IMR-90 (cell line): ENCODE measurements at regions not wholly inside any gene's neighbourhood (a gene's known extent, or its start where the extent isn't known, plus 50 kb on each side); places are given as distances from the start of the nearest gene placed in this dataset.

ENCODE experiments used
- ATAC-seq: fragments of 200-7000 bp; cut with Tn5 transposase; 2 replicates; pipeline ENCODE4 v1.9.1; 2020; ENCODE audit warnings: low read depth, mild to moderate bottlenecking, moderate library complexity
- BruUV-seq: library from RNA; stranded (reverse); fragments of 400-500 nt; replicated peaks from 2 replicates; lab custom pipeline; 2021; lab: Mats Ljungman, UMichigan
- CTCF ChIA-PET: fragments of 300-600 bp; formaldehyde crosslinking; extraction: SDS; loops from one replicate; lab custom pipeline; 2021; ENCODE audit warnings: antibody characterized with exemption; lab: Yijun Ruan, JAX
- POLR2A ChIA-PET: fragments of 300-600 bp; sonication (Branson Sonifier 250); formaldehyde crosslinking; loops from one replicate; lab custom pipeline; 2022; ENCODE audit warnings: antibody characterized with exemption; ENCODE audit not compliant: unreplicated experiment; lab: Charles Lee
- DNase-seq: peaks from one replicate; pipeline ENCODE4 v3.0.0; 2013
- H2AFZ ChIP-seq: replicated peaks from 2 replicates; pipeline ENCODE3; 2013; ENCODE audit warnings: low read length, mild to moderate bottlenecking; ENCODE audit not compliant: poor library complexity
- H2AK5ac ChIP-seq: 2 replicates; pipeline ENCODE4 v1.6.1; 2013; ENCODE audit warnings: low read depth, low read length, inconsistent platforms
- H2AK9ac ChIP-seq: replicated peaks from 2 replicates; pipeline ENCODE3; 2013; ENCODE audit warnings: mild to moderate bottlenecking, low read depth, low read length, moderate library complexity; ENCODE audit not compliant: poor library complexity
- H2BK120ac ChIP-seq: 2 replicates; pipeline ENCODE4 v1.6.1; 2013; ENCODE audit warnings: low read depth, low read length, inconsistent platforms
- H2BK15ac ChIP-seq: 3 replicates; pipeline ENCODE4 v1.6.1; 2013; ENCODE audit warnings: low read depth, low read length, inconsistent platforms
- H2BK20ac ChIP-seq: 2 replicates; pipeline ENCODE4 v1.6.1; 2013; ENCODE audit warnings: low read depth, mild to moderate bottlenecking, inconsistent platforms, low read length, moderate library complexity
- H2BK5ac ChIP-seq: 2 replicates; pipeline ENCODE4 v1.6.1; 2013; ENCODE audit warnings: mild to moderate bottlenecking, low read depth, low read length, inconsistent platforms; ENCODE audit not compliant: poor library complexity, severe bottlenecking
- H3K14ac ChIP-seq: replicated peaks from 2 replicates; pipeline ENCODE4 v1.6.1; 2013; ENCODE audit warnings: low read depth, low read length, inconsistent platforms
- H3K18ac ChIP-seq: 2 replicates; pipeline ENCODE4 v1.6.1; 2013; ENCODE audit warnings: low read depth, low read length, control low read depth
- H3K23ac ChIP-seq: 2 replicates; pipeline ENCODE4 v1.6.1; 2013; ENCODE audit warnings: low read depth, low read length, inconsistent platforms
- H3K27ac ChIP-seq: 2 replicates; pipeline ENCODE4 v1.5.1; 2013; ENCODE audit warnings: mild to moderate bottlenecking, control low read depth, low read length; ENCODE audit not compliant: insufficient read depth
- H3K27me3 ChIP-seq: 2 replicates; pipeline ENCODE4 v1.6.1; 2013; ENCODE audit warnings: low read length; ENCODE audit not compliant: control insufficient read depth, insufficient read depth
- H3K36me3 ChIP-seq: 2 replicates; pipeline ENCODE4 v1.6.1; 2013; ENCODE audit warnings: low read length, mixed read lengths; ENCODE audit not compliant: control insufficient read depth, insufficient read depth
- H3K4ac ChIP-seq: 2 replicates; pipeline ENCODE4 v1.6.1; 2013; ENCODE audit warnings: low read depth, low read length, inconsistent platforms
- H3K4me1 ChIP-seq: 2 replicates; pipeline ENCODE4 v1.6.1; 2013; ENCODE audit warnings: low read length, mixed read lengths; ENCODE audit not compliant: control insufficient read depth, insufficient read depth
- H3K4me2 ChIP-seq: 2 replicates; pipeline ENCODE4 v1.6.1; 2013; ENCODE audit warnings: low read depth, mild to moderate bottlenecking, control low read depth, low read length, moderate library complexity
- H3K4me3 ChIP-seq: 2 replicates; pipeline ENCODE4 v1.5.1; 2013; ENCODE audit warnings: low read depth, mild to moderate bottlenecking, control low read depth, low read length, moderate library complexity; ENCODE audit not compliant: insufficient read depth
- H3K56ac ChIP-seq: 2 replicates; pipeline ENCODE4 v1.6.1; 2013; ENCODE audit warnings: low read length, inconsistent platforms; ENCODE audit not compliant: insufficient read depth; ENCODE audit errors: extremely low read depth
- H3K79me1 ChIP-seq, 2 experiments: 2 replicates each; pipeline ENCODE4 v1.6.1; 2013; ENCODE audit warnings: low read length in 2 of 2, inconsistent platforms in 1 of 2, low read depth in 1 of 2
- H3K9ac ChIP-seq: 2 replicates; pipeline ENCODE4 v1.6.1; 2013; ENCODE audit warnings: low read depth, low read length, control low read depth
- H3K9me1 ChIP-seq: 2 replicates; pipeline ENCODE4 v1.6.1; 2013; ENCODE audit warnings: low read length, inconsistent platforms; ENCODE audit not compliant: insufficient read depth
- H3K9me3 ChIP-seq: 2 replicates; pipeline ENCODE4 v1.6.1; 2013; ENCODE audit warnings: low read length; ENCODE audit not compliant: control insufficient read depth, insufficient read depth
- H4K20me1 ChIP-seq: 2 replicates; pipeline ENCODE4 v1.6.1; 2013; ENCODE audit warnings: low read length, inconsistent platforms; ENCODE audit not compliant: insufficient read depth
- H4K5ac ChIP-seq: 2 replicates; pipeline ENCODE4 v1.6.1; 2013; ENCODE audit warnings: mild to moderate bottlenecking, low read depth, low read length, control low read depth
- H4K8ac ChIP-seq, 2 experiments: 2 replicates each; pipeline ENCODE4 v1.6.1; 2013; ENCODE audit warnings: low read depth in 2 of 2, low read length in 2 of 2, control low read depth in 1 of 2, inconsistent platforms in 1 of 2
- H4K91ac ChIP-seq: 2 replicates; pipeline ENCODE4 v1.6.1; 2013; ENCODE audit warnings: low read depth, low read length, inconsistent platforms; ENCODE audit not compliant: insufficient read depth
- BHLHE40 ChIP-seq: fragments of 150-350 bp; IDR thresholded peaks from 2 replicates; pipeline ENCODE4 v1.6.1; 2016; ENCODE audit warnings: mild to moderate bottlenecking, low read depth, low read length
- CEBPB ChIP-seq: IDR thresholded peaks from 2 replicates; pipeline ENCODE4 v1.6.1; 2012; ENCODE audit warnings: low read depth, low read length, improper control_type of control experiment
- CHD1 ChIP-seq: IDR thresholded peaks from 2 replicates; pipeline ENCODE4 v1.6.1; 2012; ENCODE audit warnings: low read depth, low read length, improper control_type of control experiment
- CTCF ChIP-seq: conservative IDR thresholded peaks from 2 replicates; pipeline ENCODE4 v1.5.1; 2012; ENCODE audit warnings: mild to moderate bottlenecking, low read depth, low read length, improper control_type of control experiment
- ELK1 ChIP-seq: fragments of 150-350 bp; IDR thresholded peaks from 2 replicates; pipeline ENCODE4 v1.6.1; 2016; ENCODE audit warnings: low read depth, mild to moderate bottlenecking, low read length, moderate library complexity, borderline replicate concordance
- FOS ChIP-seq: fragments of 150-350 bp; IDR thresholded peaks from 2 replicates; pipeline ENCODE4 v1.6.1; 2016; ENCODE audit warnings: low read depth, low read length
- MAFK ChIP-seq: IDR thresholded peaks from 2 replicates; pipeline ENCODE4 v1.6.1; 2012; ENCODE audit warnings: low read depth, low read length, improper control_type of control experiment
- MAZ ChIP-seq: IDR thresholded peaks from 2 replicates; pipeline ENCODE4 v1.6.1; 2012; ENCODE audit warnings: low read depth, mild to moderate bottlenecking, low read length, improper control_type of control experiment, moderate library complexity, borderline replicate concordance
- MXI1 ChIP-seq: IDR thresholded peaks from 2 replicates; pipeline ENCODE4 v1.6.1; 2012; ENCODE audit warnings: low read depth, mild to moderate bottlenecking, low read length, moderate library complexity, borderline replicate concordance
- NFE2L2 ChIP-seq: fragments of 150-350 bp; IDR thresholded peaks from 2 replicates; pipeline ENCODE4 v1.6.1; 2016; ENCODE audit warnings: low read depth, mild to moderate bottlenecking, low read length
- POLR2A ChIP-seq: IDR thresholded peaks from 2 replicates; pipeline ENCODE4 v1.6.1; 2012; ENCODE audit warnings: mild to moderate bottlenecking, low read depth, low read length
- RAD21 ChIP-seq: IDR thresholded peaks from 2 replicates; pipeline ENCODE4 v1.6.1; 2012; ENCODE audit warnings: low read length, improper control_type of control experiment
- RCOR1 ChIP-seq: IDR thresholded peaks from 2 replicates; pipeline ENCODE4 v1.6.1; 2012; ENCODE audit warnings: mild to moderate bottlenecking, low read length, improper control_type of control experiment; ENCODE audit not compliant: insufficient replicate concordance
- RFX5 ChIP-seq: IDR thresholded peaks from 2 replicates; pipeline ENCODE4 v1.8.0; 2012; ENCODE audit warnings: low read depth, mild to moderate bottlenecking, low read length, moderate library complexity
- SMC3 ChIP-seq: fragments of 150-350 bp; IDR thresholded peaks from 2 replicates; pipeline ENCODE4 v1.6.1; 2016; ENCODE audit warnings: low read depth, mild to moderate bottlenecking, antibody characterized with exemption, low read length, moderate library complexity
- USF2 ChIP-seq: fragments of 150-350 bp; IDR thresholded peaks from 2 replicates; pipeline ENCODE4 v1.6.1; 2017; ENCODE audit warnings: mild to moderate bottlenecking, antibody characterized with exemption, low read length, low read depth
- WGBS, 2 experiments: methylation state at CpG; one replicate each; pipeline versions ENCODE4 v1.1.5 to v1.1.7; 2013; ENCODE audit warnings: missing lambda C conversion rate in 2 of 2; ENCODE audit not compliant: insufficient read length in 1 of 2; ENCODE audit errors: extremely low coverage in 2 of 2; 5-methylcytosine and 5-hydroxymethylcytosine counted together
- dilution Hi-C: fragments of 300-500 bp; cut with HindIII; formaldehyde crosslinking; loops from one replicate; pipeline ENCODE4 v1.14.3; 2018; ENCODE audit warnings: low sequenced_read_pairs; ENCODE audit not compliant: unreplicated experiment
- in situ Hi-C: fragments of 300-500 bp; cut with MboI; formaldehyde crosslinking; loops from 3 replicates; pipeline ENCODE4 v1.14.3; 2019; ENCODE audit warnings: low sequenced_read_pairs, inconsistent platforms, mixed read lengths
- intact Hi-C: fragments of 100-400 bp; cut with micrococcal nuclease; formaldehyde crosslinking; loops from 2 replicates; pipeline ENCODE4 v1.10.0; 2022

- no peak for ATAC-seq
- CTCF ChIA-PET: interaction anchor here (0.6 kb wide), 1 partner anchor 538 kb away, joined by 3 read pairs; no protein-coding TSS in a partner anchor
Measured at GRCh38 chr5:33166522-33166921, 274.2 kb upstream of the TARS1 start.

More at GRCh38 chr5:33166522-33166921, 274.2 kb upstream of the TARS1 start:
- intact Hi-C loops: no loop called here
- no peak overlapping the region for H3K4me2 ChIP-seq
- H3K4ac ChIP-seq: no peak overlapping the region
- H3K4me3 ChIP-seq: no peak overlapping the region
- WGBS, 2 experiments: no CpG with 5 or more reads among the region's 4 CpGs
- no peaks in the 10 kb centered on the region for H4K20me1 ChIP-seq
- no peak overlapping the region for H4K8ac ChIP-seq
- H3K79me1 ChIP-seq: no peaks in the 10 kb centered on the region
- no peak overlapping the region for H3K27ac ChIP-seq
- POLR2A ChIA-PET: no interaction called here
- H3K23ac ChIP-seq: no peak overlapping the region
- no peaks in the 10 kb centered on the region for H3K9me1 ChIP-seq
- no peaks in the 10 kb centered on the region for H3K27me3 ChIP-seq
- H2AK5ac ChIP-seq: no peak overlapping the region
- no peak for DNase-seq
- H2AFZ ChIP-seq: no peak overlapping the region
- H3K36me3 ChIP-seq: no peaks in the 10 kb centered on the region
- dilution Hi-C loops: no loop called here
- H2BK20ac ChIP-seq: no peak overlapping the region
- no peak overlapping the region for H2AK9ac ChIP-seq
- no peak overlapping the region for H3K14ac ChIP-seq
- no peak overlapping the region for H2BK5ac ChIP-seq
- no peak overlapping the region for H4K5ac ChIP-seq
- H3K56ac ChIP-seq: no peak overlapping the region
- H3K9me3 ChIP-seq: peaks cover 3% of the 10 kb centered on the region
- H3K18ac ChIP-seq: no peak overlapping the region
- H2BK120ac ChIP-seq: no peak overlapping the region
- no peaks in the 10 kb centered on the region for H3K4me1 ChIP-seq
- H4K91ac ChIP-seq: no peak overlapping the region
- H3K9ac ChIP-seq: no peak overlapping the region
- no peak overlapping the region for H2BK15ac ChIP-seq
- BruUV-seq: no TSS peak
- in situ Hi-C loops: no loop called here
- TF ChIP-seq FOS (no peak), NFE2L2 (no peak), SMC3 (no peak), RFX5 (no peak), MAZ (no peak), MAFK (no peak), MXI1 (no peak), RCOR1 (no peak), POLR2A (no peak), USF2 (no peak), ELK1 (no peak), CEBPB (no peak), RAD21 (no peak), BHLHE40 (no peak), CHD1 (no peak), CTCF (no peak)
